ENCODE measurements at regions not wholly inside any gene's neighbourhood (a gene's known extent, or its start where the extent isn't known, plus 50 kb on each side); places are given as distances from the start of the nearest gene placed in this dataset.

- no peak for TF ChIP-seq POLR2A (IDR thresholded peaks at IDR 0.05)
- TF ChIP-seq, protein P1, sequence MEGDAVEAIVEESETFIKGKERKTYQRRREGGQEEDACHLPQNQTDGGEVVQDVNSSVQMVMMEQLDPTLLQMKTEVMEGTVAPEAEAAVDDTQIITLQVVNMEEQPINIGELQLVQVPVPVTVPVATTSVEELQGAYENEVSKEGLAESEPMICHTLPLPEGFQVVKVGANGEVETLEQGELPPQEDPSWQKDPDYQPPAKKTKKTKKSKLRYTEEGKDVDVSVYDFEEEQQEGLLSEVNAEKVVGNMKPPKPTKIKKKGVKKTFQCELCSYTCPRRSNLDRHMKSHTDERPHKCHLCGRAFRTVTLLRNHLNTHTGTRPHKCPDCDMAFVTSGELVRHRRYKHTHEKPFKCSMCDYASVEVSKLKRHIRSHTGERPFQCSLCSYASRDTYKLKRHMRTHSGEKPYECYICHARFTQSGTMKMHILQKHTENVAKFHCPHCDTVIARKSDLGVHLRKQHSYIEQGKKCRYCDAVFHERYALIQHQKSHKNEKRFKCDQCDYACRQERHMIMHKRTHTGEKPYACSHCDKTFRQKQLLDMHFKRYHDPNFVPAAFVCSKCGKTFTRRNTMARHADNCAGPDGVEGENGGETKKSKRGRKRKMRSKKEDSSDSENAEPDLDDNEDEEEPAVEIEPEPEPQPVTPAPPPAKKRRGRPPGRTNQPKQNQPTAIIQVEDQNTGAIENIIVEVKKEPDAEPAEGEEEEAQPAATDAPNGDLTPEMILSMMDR (IDR thresholded peaks at IDR 0.05) = no peak
Measured at GRCh38 chr3:18891641-18892040, 256.7 kb upstream of the KCNH8 start.
